ENCODE measurements at regions not wholly inside any gene's neighbourhood (a gene's known extent, or its start where the extent isn't known, plus 50 kb on each side); places are given as distances from the start of the nearest gene placed in this dataset.

DNA sequence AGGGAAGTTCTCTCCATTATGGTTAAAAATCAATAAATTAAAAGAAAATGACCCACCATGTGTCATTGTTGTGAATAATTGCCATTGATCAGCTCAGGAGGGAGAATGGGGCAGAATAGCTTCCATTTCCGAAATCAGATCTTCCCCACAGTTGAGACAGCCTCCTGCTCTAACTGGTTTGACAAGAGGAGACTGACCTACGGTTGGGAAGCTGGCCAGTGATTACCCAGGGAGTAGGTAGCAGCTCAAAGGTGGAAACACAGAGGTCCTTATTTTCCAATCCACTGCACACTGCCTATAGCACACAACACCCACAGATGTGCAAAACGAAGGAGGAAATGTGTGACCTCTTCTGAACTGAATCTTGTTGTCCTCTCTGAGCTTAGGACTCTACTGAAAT is 69.0 kb upstream of the DAPK1 start:
- DNase-seq (no peak), ATAC-seq (no peak)
- H3K4me1 ChIP-seq: no peaks in the 10 kb centered on the region
- TF ChIP-seq, protein P1, sequence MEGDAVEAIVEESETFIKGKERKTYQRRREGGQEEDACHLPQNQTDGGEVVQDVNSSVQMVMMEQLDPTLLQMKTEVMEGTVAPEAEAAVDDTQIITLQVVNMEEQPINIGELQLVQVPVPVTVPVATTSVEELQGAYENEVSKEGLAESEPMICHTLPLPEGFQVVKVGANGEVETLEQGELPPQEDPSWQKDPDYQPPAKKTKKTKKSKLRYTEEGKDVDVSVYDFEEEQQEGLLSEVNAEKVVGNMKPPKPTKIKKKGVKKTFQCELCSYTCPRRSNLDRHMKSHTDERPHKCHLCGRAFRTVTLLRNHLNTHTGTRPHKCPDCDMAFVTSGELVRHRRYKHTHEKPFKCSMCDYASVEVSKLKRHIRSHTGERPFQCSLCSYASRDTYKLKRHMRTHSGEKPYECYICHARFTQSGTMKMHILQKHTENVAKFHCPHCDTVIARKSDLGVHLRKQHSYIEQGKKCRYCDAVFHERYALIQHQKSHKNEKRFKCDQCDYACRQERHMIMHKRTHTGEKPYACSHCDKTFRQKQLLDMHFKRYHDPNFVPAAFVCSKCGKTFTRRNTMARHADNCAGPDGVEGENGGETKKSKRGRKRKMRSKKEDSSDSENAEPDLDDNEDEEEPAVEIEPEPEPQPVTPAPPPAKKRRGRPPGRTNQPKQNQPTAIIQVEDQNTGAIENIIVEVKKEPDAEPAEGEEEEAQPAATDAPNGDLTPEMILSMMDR (IDR thresholded peaks at IDR 0.05): no peak
- no peaks in the 10 kb centered on the region for H3K27me3 ChIP-seq (ENCODE audit: insufficient read depth in 3 of 3, low read length in 2 of 3)
- H3K36me3 ChIP-seq (ENCODE audit: insufficient read depth in 1 of 2, low read depth in 1 of 2): no peaks in the 10 kb centered on the region
- no peak overlapping the region for H3K27ac ChIP-seq
- intact Hi-C loops (cut with DNase I): no loop called here
- WGBS, 3 donors: 60 to 77% (median 61%) methylated on average over 3 of the region's 3 CpGs
- no peaks in the 10 kb centered on the region for H3K9me3 ChIP-seq
- H3K4me3 ChIP-seq: no peak overlapping the region

DNA sequence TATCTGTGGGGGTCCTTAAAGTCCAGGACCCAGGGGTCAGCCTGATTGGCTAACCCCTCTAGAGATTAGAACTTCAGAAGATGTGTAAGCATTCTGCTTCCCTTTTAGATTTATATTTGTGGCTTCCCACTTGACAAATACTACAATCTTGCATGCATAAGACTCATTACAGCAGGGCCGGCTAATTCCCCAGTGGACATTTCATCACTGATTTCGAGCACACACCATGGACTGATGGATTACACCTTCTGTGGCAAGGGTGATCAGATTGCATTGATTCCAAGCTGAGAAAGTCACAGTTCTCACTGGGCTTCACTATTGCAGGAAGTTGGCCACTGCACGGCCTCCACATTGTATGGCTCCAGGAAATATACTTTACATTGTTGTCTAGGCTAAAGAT is 65.8 kb upstream of the DAPK1 start:
- 59 to 76% (median 62%) methylated on average over 3 of the region's 3 CpGs for WGBS, 3 donors
- no peaks in the 10 kb centered on the region for H3K36me3 ChIP-seq (ENCODE audit: insufficient read depth in 1 of 2, low read depth in 1 of 2)
- H3K27me3 ChIP-seq (ENCODE audit: insufficient read depth in 3 of 3, low read length in 2 of 3): no peaks in the 10 kb centered on the region
- H3K4me3 ChIP-seq: no peak overlapping the region
- intact Hi-C loops (cut with DNase I): no loop called here
- no peaks in the 10 kb centered on the region for H3K4me1 ChIP-seq
- no peaks in the 10 kb centered on the region for H3K9me3 ChIP-seq
- ATAC-seq: no peak
- TF ChIP-seq, protein P1 (IDR thresholded peaks at IDR 0.05): no peak
- DNase-seq: no peak
- no peak overlapping the region for H3K27ac ChIP-seq

DNA sequence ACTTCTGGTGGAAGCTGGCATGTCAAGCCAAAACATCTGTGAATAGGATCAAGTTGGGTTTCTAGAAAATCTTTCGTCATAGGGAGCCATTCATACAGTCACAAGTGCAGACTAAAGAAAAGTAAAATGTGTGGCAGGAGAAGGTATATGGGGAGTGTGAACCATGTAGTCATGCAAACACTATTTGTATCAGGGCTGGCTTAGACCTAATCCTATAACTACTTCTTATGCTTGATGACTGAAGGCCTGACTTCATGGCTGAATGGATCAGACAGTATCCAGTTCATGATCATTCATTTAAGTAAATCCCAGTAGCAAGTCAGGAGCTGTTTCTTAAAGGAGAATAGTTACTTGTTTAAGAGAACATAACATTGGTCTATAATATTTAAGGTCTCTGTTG is 63.8 kb upstream of the DAPK1 start:
- no peak for DNase-seq
- ATAC-seq: no peak
- no peak overlapping the region for H3K4me3 ChIP-seq
- no peaks in the 10 kb centered on the region for H3K27me3 ChIP-seq (ENCODE audit: insufficient read depth in 3 of 3, low read length in 2 of 3)
- no peaks in the 10 kb centered on the region for H3K9me3 ChIP-seq
- WGBS, 3 donors: 73 to 92% (median 77%) methylated on average over 1 of the region's 1 CpG
- no peak overlapping the region for H3K27ac ChIP-seq
- TF ChIP-seq, protein P1 (IDR thresholded peaks at IDR 0.05): no peak
- intact Hi-C loops (cut with DNase I): no loop called here
- H3K4me1 ChIP-seq: no peaks in the 10 kb centered on the region
- H3K36me3 ChIP-seq (ENCODE audit: insufficient read depth in 1 of 2, low read depth in 1 of 2): no peaks in the 10 kb centered on the region

DNA sequence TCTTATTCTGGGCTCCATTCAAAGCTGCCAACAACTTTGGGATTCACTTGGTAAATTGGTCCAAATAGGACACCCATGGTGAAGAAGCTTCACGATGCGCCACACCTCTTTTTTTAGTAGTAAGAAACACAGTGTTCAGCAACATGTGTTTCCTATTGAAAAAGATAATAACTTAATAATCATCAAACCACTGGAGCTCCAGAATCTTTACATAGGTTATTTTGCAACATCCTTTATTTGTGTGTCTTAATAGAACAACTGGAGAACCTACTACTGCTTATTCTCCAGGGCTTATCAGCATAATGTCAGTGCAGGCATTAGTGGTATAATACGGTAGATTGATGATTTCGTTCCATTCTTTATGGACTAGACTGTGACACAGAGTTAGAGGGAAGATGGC is 63.3 kb upstream of the DAPK1 start:
- Histone ChIP-seq H3K27ac (no peak overlapping the region), H3K4me3 (no peak overlapping the region), H3K4me1 (no peaks in the 10 kb centered on the region), H3K36me3 (ENCODE audit: insufficient read depth in 1 of 2, low read depth in 1 of 2) (no peaks in the 10 kb centered on the region), H3K9me3 (no peaks in the 10 kb centered on the region), H3K27me3 (ENCODE audit: insufficient read depth in 3 of 3, low read length in 2 of 3) (no peaks in the 10 kb centered on the region)
- WGBS, 3 donors: 85 to 91% (median 90%) methylated on average over 4 of the region's 4 CpGs
- TF ChIP-seq, protein P1 (IDR thresholded peaks at IDR 0.05): no peak
- intact Hi-C loops (cut with DNase I): no loop called here
- DNase-seq: no peak
- no peak for ATAC-seq

DNA sequence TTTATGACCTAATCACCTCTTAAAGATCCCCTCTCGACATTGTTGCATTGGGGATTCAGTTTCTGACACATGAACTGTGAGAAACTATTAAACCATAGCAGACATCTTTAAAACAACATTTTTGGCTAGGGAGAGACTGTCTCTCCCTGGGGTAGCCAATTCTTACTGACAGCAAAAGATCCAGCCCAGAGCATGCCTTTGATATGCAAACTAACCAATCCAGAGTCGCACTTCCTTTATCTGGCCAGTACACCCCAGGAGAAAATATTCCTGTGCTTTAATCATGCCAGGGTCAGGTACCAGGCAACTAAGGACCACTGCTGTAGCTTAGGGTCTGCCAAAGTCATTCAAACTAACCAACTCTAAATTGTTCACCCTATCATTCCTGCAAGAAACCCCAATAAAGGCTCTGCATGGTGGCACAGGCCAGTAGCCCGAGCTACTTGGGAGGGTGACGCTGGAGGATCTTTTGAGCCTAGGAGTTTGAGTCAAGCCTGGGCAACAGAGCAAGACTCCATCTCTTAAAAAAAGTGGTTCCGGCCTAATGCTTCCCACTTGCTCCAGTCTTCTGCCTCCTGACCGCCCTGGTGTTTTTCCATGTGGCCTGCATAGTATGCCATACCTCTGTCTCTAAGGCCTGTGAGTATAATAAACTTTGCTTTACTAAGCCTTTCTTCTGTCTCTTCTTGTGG is 62.3 kb upstream of the DAPK1 start:
- H3K4me1 ChIP-seq: no peaks in the 10 kb centered on the region
- no peak for DNase-seq
- H3K27ac ChIP-seq: no peak overlapping the region
- no peaks in the 10 kb centered on the region for H3K9me3 ChIP-seq
- 76 to 84% (median 82%) methylated on average over 6 of the region's 6 CpGs for WGBS, 3 donors
- TF ChIP-seq, protein P1 (IDR thresholded peaks at IDR 0.05): no peak
- H3K4me3 ChIP-seq: no peak overlapping the region
- intact Hi-C loops (cut with DNase I): no loop called here
- no peak for ATAC-seq
- no peaks in the 10 kb centered on the region for H3K36me3 ChIP-seq (ENCODE audit: insufficient read depth in 1 of 2, low read depth in 1 of 2)
- no peaks in the 10 kb centered on the region for H3K27me3 ChIP-seq (ENCODE audit: insufficient read depth in 3 of 3, low read length in 2 of 3)

Measured in psoas muscle (tissue), 7 donors.